Caki2 (cell line): ENCODE measurements at regions not wholly inside any gene's neighbourhood (a gene's known extent, or its start where the extent isn't known, plus 50 kb on each side); places are given as distances from the start of the nearest gene placed in this dataset.

Experiments used
- DNase-seq: peaks from one replicate; pipeline ENCODE4 v3.0.0-alpha.2; 2015; ENCODE audit warnings: low read depth
- in situ Hi-C: cut with HindIII; loops from 2 replicates; pipeline ENCODE4 v1.10.0; 2016; ENCODE audit warnings: low sequenced_read_pairs, low pct_unique_long_range_greater_than_20kb, mixed read lengths

- DNase-seq: no peak
- in situ Hi-C loops: no loop called here
Measured at GRCh38 chr20:19953606-19954005, 63.6 kb upstream of the NAA20 start.

GRCh38 chr20:19956976-19957375, 60.2 kb upstream of the NAA20 start:
- DNase-seq: no peak
- in situ Hi-C loops: no loop called here

- no peak for DNase-seq
- in situ Hi-C loops: no loop called here
Measured at GRCh38 chr20:19958219-19958618, 58.9 kb upstream of the NAA20 start.

- in situ Hi-C loops: no loop called here
- DNase-seq: no peak
Measured at GRCh38 chr20:19958928-19959327, 58.2 kb upstream of the NAA20 start.

- in situ Hi-C loops: no loop called here
- no peak for DNase-seq
Measured at GRCh38 chr20:19960745-19961144, 56.4 kb upstream of the NAA20 start.

GRCh38 chr20:19961293-19961692, 55.9 kb upstream of the NAA20 start:
- in situ Hi-C loops: no loop called here
- DNase-seq: no peak

- DNase-seq: no peak
- in situ Hi-C loops: no loop called here
Measured at GRCh38 chr20:19962958-19963357, 54.2 kb upstream of the NAA20 start.

GRCh38 chr20:19964289-19965265, 52.6 kb upstream of the NAA20 start:
- DNase-seq: peak; percentile 82
- in situ Hi-C loops: no loop called here

- in situ Hi-C loops: no loop called here
- DNase-seq: no peak
Measured at GRCh38 chr20:19966840-19967239, 50.3 kb upstream of the NAA20 start.
